Fibroblast of upper back skin (primary cell): ENCODE measurements at regions not wholly inside any gene's neighbourhood (a gene's known extent, or its start where the extent isn't known, plus 50 kb on each side); places are given as distances from the start of the nearest gene placed in this dataset.
A peak's percentile ranks its signal among the peaks of the same experiment; 100 is the strongest.

Experiments
- DNase-seq: peaks from one replicate; pipeline ENCODE4 v3.0.0-alpha.2; 2013

DNA sequence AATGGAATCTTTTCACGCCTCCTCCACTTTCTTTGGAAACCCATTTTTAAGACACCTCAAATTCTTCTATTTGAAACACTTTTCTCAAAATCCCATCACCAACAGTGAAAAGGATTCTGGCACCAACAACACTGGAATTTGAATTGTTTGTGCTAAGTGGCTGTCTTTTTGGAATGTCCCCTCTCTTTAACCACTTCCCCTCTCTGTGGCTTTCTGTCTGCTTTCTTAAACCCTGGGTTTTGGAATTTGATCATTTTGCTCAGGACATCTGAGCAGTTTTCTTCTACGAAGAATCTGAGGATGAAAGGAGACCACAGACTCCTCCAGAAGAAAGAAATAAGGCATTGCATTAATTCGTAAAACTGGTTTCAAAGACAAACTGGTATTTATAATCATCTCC, 89.0 kb downstream of the MXRA5 start:
- DNase-seq, result peak; percentile 23

- no peak for DNase-seq
Observed at GRCh38 chrX:3256868-3257267, 89.6 kb downstream of the MXRA5 start.

GRCh38 chrX:3252744-3253143, 93.7 kb downstream of the MXRA5 start:
- peak; percentile 25 for DNase-seq

GRCh38 chrX:3250966-3251365, 95.5 kb downstream of the MXRA5 start:
- peak; percentile 63 for DNase-seq

- no peak for DNase-seq
Observed at GRCh38 chrX:3244955-3245354, 101.5 kb downstream of the MXRA5 start.

DNA sequence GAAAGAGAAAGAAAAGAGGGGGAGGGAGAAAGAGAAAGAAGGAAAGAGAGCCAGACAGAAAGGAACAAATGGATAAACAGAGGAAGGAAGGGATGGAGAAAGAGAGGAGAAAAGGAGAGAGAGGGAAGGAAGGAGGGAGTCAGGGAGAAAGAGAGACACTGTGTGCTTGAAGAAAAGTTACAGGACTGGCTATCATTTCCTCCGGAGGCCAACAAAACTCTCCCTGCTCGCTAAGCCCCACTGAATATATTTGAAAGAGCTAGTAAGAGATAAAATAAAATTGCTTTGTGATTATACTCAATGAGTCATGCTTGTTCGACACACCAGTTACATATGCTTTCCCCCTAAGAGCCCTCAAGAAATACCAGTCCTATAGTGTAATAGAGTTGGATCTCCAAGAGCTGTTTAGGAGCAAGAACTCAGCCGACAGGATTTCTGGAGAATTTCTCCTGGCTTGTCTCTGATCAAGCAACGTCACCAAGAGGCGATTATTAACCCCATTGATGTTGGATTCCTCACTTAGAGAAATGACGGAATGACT, 102.2 kb downstream of the MXRA5 start:
- DNase-seq, result peak; percentile 93

GRCh38 chrX:3232262-3232923, 114.1 kb downstream of the MXRA5 start:
- DNase-seq, result no peak

GRCh38 chrX:3231766-3232165, 114.7 kb downstream of the MXRA5 start:
- DNase-seq, result peak; percentile 49

DNA sequence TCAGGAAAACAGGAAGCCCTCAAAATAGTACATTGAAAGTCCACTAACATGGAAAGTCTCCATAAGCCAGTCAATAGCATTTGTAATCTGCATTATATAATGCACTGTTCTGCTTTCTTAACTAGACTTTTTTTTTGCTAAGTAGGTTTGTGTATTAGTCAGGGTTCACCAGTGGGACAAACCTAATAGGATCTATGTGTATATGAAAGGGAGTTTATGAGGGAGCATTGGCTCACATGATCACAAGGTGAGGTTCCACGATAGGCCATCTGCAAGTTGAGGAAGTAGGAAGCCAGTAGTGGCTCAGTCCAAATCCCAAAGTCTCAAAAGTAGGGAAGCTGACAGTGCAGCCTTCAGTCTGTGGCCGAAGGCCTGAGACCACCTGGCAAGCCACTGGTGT, 116.0 kb downstream of the MXRA5 start:
- peak; percentile 9 for DNase-seq

DNA sequence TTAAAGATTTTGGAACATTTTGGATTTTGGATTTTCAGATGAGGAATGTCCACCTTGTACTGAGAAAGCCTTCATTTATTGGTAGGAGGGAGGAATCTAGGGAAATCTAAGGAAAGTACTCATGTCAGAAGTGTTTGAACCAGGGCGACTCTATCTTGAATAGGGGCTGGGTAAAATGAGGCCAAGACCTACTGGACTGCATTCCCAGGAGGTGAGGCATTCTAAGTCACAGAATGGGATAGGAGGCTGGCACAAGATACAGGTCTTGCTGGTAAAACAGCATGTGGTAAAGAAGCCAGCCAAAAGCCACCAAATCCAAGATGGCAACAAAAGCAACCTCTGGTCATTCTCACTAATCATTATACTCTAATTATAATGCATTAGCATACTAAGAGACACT, 118.9 kb downstream of the MXRA5 start:
- DNase-seq, result no peak

DNA sequence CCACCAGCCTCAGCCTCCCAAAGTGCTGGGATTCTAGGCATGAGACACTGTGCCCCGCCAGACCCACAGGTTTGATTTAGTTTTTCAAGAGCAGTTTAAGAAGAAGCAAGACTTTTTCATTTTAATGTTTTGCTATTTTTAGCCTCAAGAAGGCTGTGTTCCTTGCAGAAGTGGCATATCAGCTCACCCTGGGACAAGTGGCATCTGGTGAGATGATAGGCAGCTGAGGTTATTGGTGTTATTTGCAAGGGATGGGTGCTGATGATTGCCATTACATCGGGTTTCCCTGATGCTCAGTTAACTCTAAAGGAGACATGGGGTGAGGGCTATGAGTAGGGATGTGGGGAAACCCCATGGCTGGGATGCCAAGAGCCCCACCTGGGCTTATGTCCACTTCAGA, 120.4 kb downstream of the MXRA5 start:
- no peak for DNase-seq

DNA sequence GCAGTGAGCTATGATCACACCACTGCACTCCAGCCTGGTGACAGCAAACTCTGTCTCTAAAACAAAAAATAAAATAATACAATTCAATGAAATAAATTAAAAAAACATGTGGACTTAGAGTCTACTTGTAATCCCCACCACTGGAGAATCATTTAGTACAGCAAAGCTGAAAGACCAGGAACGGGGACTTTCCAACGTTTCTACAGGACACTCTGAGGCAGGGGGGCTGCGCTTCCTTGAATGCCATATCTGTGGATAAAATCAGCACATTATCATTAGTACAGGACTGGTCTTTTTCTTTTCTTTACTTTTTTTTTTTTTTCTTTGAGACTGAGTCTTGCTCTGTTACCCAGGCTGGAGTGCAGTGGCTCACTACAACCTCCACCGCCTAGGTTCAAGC, 124.8 kb downstream of the MXRA5 start:
- DNase-seq, result no peak

DNA sequence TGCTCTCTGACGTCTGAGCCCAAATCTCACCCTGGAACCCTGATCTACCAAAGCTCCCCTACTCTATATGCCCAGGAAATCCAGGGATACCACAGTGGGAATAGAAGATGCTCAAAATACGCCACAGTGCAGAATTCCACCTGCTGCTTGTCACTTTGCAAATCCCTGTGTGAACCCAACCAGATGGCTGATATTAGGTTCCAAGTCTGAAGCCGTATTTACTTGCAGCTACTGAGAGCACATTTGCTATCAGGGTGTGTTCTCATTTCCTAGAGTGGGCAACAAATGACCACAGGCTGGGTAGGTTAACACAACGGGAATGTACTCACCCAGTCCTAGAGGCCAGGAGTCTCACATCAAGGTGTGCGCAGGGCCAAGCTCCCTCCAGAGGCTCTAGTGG, 126.8 kb downstream of the MXRA5 start:
- no peak for DNase-seq

GRCh38 chrX:3219231-3219630, 127.2 kb downstream of the MXRA5 start:
- DNase-seq, result no peak

DNA sequence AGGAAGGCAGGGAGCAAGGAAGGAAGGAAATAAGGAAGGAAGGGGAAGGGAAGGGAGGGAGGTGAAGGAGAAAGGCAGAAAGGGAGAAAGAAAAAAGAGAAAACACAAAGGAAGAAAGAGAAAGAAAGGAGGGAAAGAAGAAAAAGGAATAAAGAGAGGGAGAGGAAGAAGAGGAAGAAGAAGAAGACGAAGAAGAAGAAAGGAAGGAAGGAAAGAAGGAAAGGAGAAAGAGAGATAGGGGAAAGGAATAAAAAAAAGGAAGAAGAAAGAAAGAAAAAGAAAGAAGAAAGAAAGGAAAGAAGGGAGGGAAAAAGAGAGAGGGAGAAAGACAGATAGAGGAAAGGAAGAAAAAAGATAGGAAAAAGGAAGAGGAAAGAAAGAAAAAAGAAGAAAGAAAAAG, 128.0 kb downstream of the MXRA5 start:
- DNase-seq, result no peak

DNA sequence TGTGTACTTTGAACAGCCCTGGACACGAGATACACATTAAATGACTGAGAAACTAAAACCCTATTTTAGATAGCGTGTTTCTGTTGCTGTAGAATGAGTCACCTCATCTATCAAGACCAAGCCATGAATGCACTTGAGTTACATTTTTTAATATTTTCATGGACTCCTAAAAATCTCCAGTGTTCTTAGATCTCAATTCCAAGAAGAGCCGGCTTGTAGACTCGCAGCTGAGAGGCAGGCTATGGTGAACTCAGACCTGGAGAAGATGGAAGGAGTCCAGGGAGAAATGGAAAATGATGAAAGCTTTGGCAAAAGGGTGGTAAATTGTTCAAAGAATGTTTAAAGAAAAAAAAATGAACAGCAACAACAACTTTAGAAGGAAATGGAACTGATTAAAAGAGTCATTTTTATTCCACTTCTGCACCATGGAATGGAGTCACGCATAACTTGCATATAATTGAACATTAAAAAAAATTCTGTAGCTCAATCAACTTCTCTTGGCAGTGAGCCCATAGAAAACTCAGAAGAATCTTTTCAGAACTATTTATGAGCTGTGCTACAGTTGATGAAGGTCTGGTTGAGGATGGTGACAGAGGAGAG, 129.8 kb downstream of the MXRA5 start:
- peak; percentile 51 for DNase-seq

DNA sequence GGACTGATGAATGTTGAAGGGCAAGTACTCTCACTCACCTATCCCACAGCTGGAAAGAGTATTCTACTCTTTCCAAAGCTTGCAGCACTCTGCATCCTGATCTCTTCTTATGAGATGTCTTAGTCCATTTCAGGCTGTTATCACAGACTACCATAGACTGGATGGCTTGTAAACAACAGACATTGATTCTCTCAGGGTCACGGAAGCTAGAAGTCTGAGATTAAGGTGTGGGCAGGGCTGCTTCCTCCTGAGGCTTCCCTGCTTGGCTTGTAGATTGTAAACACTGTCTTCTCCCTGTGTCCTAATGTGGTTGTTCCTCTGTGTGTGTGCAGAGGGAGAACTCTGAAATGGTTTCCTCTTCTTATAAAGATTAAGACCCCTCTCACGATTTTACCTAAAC, 131.2 kb downstream of the MXRA5 start:
- DNase-seq, result no peak

GRCh38 chrX:3206314-3206713, 140.1 kb downstream of the MXRA5 start:
- no peak for DNase-seq

GRCh38 chrX:3204606-3205005, 141.8 kb downstream of the MXRA5 start:
- DNase-seq, result no peak

GRCh38 chrX:3195845-3196244, 150.6 kb downstream of the MXRA5 start:
- no peak for DNase-seq

GRCh38 chrX:3192835-3193234, 151.6 kb downstream of the ARSF start:
- no peak for DNase-seq

- DNase-seq, result peak; percentile 75
Observed at GRCh38 chrX:3191796-3192195, 150.5 kb downstream of the ARSF start.

GRCh38 chrX:3191201-3191600, 149.9 kb downstream of the ARSF start:
- DNase-seq, result peak; percentile 90

GRCh38 chrX:3184176-3184930, 143.1 kb downstream of the ARSF start:
- DNase-seq, result peak; percentile 86
